ENCODE measurements at regions not wholly inside any gene's neighbourhood (a gene's known extent, or its start where the extent isn't known, plus 50 kb on each side); places are given as distances from the start of the nearest gene placed in this dataset.

DNA sequence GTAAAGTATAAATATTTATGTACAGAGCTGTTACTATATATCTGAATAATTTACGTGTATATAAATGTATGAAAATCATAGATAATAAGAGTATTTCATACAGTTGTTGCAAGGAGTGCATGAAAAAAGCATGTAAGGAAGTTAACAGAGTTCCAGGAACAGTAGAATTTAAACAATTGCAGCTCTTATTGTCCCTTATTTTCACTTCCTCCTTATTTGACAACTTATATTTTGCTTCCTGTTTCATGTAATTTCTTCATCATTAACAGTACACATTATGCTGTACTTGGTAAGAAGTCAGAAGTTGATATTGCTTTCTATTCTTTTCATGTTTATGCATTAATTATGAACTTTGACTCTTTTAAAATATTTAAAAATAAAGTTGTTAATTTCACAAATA, 681.5 kb downstream of the LRRIQ3 start:
- TF ChIP-seq TAF1 (IDR thresholded peaks at IDR 0.05; ENCODE audit: low read depth) = no peak
- TF ChIP-seq, protein P1, sequence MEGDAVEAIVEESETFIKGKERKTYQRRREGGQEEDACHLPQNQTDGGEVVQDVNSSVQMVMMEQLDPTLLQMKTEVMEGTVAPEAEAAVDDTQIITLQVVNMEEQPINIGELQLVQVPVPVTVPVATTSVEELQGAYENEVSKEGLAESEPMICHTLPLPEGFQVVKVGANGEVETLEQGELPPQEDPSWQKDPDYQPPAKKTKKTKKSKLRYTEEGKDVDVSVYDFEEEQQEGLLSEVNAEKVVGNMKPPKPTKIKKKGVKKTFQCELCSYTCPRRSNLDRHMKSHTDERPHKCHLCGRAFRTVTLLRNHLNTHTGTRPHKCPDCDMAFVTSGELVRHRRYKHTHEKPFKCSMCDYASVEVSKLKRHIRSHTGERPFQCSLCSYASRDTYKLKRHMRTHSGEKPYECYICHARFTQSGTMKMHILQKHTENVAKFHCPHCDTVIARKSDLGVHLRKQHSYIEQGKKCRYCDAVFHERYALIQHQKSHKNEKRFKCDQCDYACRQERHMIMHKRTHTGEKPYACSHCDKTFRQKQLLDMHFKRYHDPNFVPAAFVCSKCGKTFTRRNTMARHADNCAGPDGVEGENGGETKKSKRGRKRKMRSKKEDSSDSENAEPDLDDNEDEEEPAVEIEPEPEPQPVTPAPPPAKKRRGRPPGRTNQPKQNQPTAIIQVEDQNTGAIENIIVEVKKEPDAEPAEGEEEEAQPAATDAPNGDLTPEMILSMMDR (IDR thresholded peaks at IDR 0.05; ENCODE audit: poor library complexity, severe bottlenecking) = no peak
